DND-41 (cell line): ENCODE measurements at regions not wholly inside any gene's neighbourhood (a gene's known extent, or its start where the extent isn't known, plus 50 kb on each side); places are given as distances from the start of the nearest gene placed in this dataset.

ENCODE experiments used
- ATAC-seq: fragments of 200-7000 bp; cut with Tn5 transposase; 3 replicates; pipeline ENCODE4 v1.9.1; 2021; ENCODE audit warnings: low read depth; ENCODE audit not compliant: insufficient read depth
- DNase-seq: peaks from one replicate; pipeline ENCODE4 v3.0.0-alpha.2; 2020
- H2AFZ ChIP-seq: 2 replicates; pipeline ENCODE4 v1.6.0; 2012; ENCODE audit warnings: low read depth, low read length
- H3K27ac ChIP-seq: 2 replicates; pipeline ENCODE4 v1.5.1; 2012; ENCODE audit warnings: low read length, inconsistent platforms
- H3K27me3 ChIP-seq: fragments of 200-600 bp; sonication (generic); 2 replicates; pipeline ENCODE4 v1.6.0; 2012; ENCODE audit warnings: low read length, mild to moderate bottlenecking, inconsistent platforms; ENCODE audit not compliant: insufficient read depth, poor library complexity
- H3K36me3 ChIP-seq: 2 replicates; pipeline ENCODE4 v1.5.1; 2012; ENCODE audit warnings: low read length, inconsistent platforms; ENCODE audit not compliant: insufficient read depth
- H3K4me1 ChIP-seq: 2 replicates; pipeline ENCODE4 v1.5.1; 2012; ENCODE audit warnings: mild to moderate bottlenecking, low read length; ENCODE audit not compliant: insufficient read depth
- H3K4me2 ChIP-seq: 2 replicates; pipeline ENCODE4 v1.6.0; 2012; ENCODE audit warnings: mild to moderate bottlenecking, moderate library complexity, low read length, inconsistent platforms; ENCODE audit not compliant: insufficient read depth
- H3K4me3 ChIP-seq, 2 experiments: fragments of 200-600 bp in 1 of 2; shearing (Covaris generic) in 1 of 2; 2 replicates each; pipeline ENCODE4 v1.5.1; 2012 to 2016; ENCODE audit warnings: inconsistent platforms in 2 of 2, low read length in 2 of 2, mild to moderate bottlenecking in 2 of 2, low read depth in 1 of 2, moderate library complexity in 1 of 2
- H3K79me2 ChIP-seq: 2 replicates; pipeline ENCODE4 v1.6.0; 2012; ENCODE audit warnings: low read length, inconsistent platforms; ENCODE audit not compliant: insufficient read depth
- H3K9ac ChIP-seq: 2 replicates; pipeline ENCODE4 v1.6.0; 2012; ENCODE audit warnings: low read depth, mild to moderate bottlenecking, inconsistent platforms, low read length, moderate library complexity
- H3K9me3 ChIP-seq: 2 replicates; pipeline ENCODE4 v1.5.1; 2012; ENCODE audit warnings: low read length, moderate library complexity, mild to moderate bottlenecking, inconsistent platforms; ENCODE audit not compliant: insufficient read depth, severe bottlenecking
- H4K20me1 ChIP-seq: 2 replicates; pipeline ENCODE4 v1.6.0; 2012; ENCODE audit warnings: low read length; ENCODE audit not compliant: insufficient read depth
- EZH2 ChIP-seq: IDR thresholded peaks from 3 replicates; pipeline ENCODE4 v1.6.1; 2012; ENCODE audit warnings: borderline replicate concordance, low read depth, mild to moderate bottlenecking, moderate library complexity, low read length, inconsistent platforms; ENCODE audit not compliant: severe bottlenecking
- TF ChIP-seq, protein P1 (sequence below): IDR thresholded peaks from 2 replicates; pipeline ENCODE4 v1.5.1; 2012; ENCODE audit warnings: borderline replicate concordance, low read length, moderate library complexity, mild to moderate bottlenecking; ENCODE audit not compliant: poor library complexity, severe bottlenecking; ENCODE audit errors: extremely low read depth

DNA sequence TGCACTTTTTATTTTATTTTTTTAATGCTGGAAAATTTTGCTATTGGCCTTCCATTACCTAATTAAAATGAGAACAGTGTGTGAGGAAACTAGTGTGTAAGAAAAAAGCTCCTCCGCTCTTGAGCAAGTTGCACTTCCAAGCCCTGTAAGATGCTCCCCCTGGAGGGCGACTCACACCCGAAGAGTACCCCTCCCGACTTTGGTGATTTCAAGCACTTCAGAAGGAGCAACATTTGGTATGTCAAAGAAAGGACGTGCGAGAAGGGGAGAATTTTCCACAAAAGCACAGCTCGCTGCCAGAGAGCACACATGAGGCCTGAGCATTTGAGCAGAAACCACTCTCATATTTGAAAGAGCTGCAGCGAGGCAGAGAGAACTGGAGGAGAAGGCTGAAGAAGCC lies 504.4 kb downstream of the FGF9 start:
- Histone ChIP-seq H3K4me3 (no peak overlapping the region), H3K4me1 (no peaks in the 10 kb centered on the region), H3K4me2 (no peak overlapping the region), H3K79me2 (no peaks in the 10 kb centered on the region), H3K27me3 (no peaks in the 10 kb centered on the region), H3K9ac (no peak overlapping the region), H3K36me3 (no peaks in the 10 kb centered on the region), H3K27ac (no peak overlapping the region), H3K9me3 (no peaks in the 10 kb centered on the region), H2AFZ (no peak overlapping the region), H4K20me1 (no peaks in the 10 kb centered on the region)
- ATAC-seq (no peak), DNase-seq (no peak)
- TF ChIP-seq, protein P1, sequence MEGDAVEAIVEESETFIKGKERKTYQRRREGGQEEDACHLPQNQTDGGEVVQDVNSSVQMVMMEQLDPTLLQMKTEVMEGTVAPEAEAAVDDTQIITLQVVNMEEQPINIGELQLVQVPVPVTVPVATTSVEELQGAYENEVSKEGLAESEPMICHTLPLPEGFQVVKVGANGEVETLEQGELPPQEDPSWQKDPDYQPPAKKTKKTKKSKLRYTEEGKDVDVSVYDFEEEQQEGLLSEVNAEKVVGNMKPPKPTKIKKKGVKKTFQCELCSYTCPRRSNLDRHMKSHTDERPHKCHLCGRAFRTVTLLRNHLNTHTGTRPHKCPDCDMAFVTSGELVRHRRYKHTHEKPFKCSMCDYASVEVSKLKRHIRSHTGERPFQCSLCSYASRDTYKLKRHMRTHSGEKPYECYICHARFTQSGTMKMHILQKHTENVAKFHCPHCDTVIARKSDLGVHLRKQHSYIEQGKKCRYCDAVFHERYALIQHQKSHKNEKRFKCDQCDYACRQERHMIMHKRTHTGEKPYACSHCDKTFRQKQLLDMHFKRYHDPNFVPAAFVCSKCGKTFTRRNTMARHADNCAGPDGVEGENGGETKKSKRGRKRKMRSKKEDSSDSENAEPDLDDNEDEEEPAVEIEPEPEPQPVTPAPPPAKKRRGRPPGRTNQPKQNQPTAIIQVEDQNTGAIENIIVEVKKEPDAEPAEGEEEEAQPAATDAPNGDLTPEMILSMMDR = no peak
- TF ChIP-seq EZH2 = no peak

DNA sequence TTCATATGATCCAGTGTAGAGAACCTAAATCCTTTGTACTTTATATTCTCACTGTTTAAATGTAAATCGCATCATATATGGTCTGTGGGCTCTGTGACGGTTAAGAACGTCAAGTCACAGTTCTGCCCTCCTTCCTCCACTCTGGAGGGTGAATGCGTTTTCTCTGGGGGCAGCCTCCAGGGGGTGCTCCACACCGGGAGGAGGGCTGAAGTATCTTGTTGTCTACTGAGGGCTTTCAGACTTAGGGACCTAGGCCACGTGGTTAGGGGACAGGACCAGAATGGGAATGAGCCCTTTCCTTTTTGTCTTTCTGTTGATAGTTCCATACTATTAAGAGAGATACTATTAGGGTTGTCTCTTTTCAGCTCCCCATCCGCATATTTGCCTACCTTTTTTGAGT lies 504.9 kb downstream of the FGF9 start:
- no peak overlapping the region for H3K9ac ChIP-seq
- no peaks in the 10 kb centered on the region for H3K79me2 ChIP-seq
- no peaks in the 10 kb centered on the region for H3K9me3 ChIP-seq
- no peak overlapping the region for H2AFZ ChIP-seq
- H3K27me3 ChIP-seq = no peaks in the 10 kb centered on the region
- TF ChIP-seq, protein P1 = peak; percentile 13
- no peak for TF ChIP-seq EZH2
- H4K20me1 ChIP-seq = no peaks in the 10 kb centered on the region
- no peaks in the 10 kb centered on the region for H3K36me3 ChIP-seq
- ATAC-seq (no peak), DNase-seq (no peak)
- no peak overlapping the region for H3K4me2 ChIP-seq
- no peaks in the 10 kb centered on the region for H3K4me1 ChIP-seq
- H3K4me3 ChIP-seq = no peak overlapping the region
- no peak overlapping the region for H3K27ac ChIP-seq

DNA sequence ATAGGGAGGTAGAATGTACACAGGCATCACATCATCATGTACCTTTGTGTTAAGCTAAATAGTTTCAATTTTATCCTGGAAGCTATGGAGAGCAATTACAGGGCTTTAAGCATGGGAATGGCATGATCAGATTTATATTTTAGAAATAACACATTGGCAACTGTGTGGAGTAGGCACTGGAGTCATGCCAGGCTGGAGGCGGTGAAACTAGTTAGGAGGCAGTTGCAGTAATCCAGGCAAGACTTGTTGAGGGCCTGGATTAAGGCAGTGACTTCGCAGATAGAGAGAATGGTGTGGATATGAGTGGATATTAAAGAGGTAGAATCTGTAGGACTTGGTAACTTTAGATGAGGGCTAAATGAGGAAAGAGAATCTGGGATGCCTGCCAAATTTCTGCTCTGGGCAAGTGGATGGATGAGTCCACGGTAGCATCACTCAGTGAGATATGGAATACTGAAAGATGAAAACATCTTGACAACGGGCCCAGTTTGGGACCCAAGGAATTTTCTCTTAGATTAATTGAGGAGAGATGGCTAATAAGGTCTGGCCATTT lies 506.2 kb downstream of the FGF9 start:
- ATAC-seq = no peak
- Histone ChIP-seq H3K4me2 (no peak overlapping the region), H3K9ac (no peak overlapping the region), H3K27ac (no peak overlapping the region), H3K79me2 (no peaks in the 10 kb centered on the region), H3K4me1 (no peaks in the 10 kb centered on the region), H2AFZ (no peak overlapping the region), H3K27me3 (no peaks in the 10 kb centered on the region), H4K20me1 (no peaks in the 10 kb centered on the region), H3K36me3 (no peaks in the 10 kb centered on the region), H3K4me3 (no peak overlapping the region), H3K9me3 (no peaks in the 10 kb centered on the region)
- TF ChIP-seq, protein P1 = no peak
- TF ChIP-seq EZH2 = no peak
- no peak for DNase-seq

DNA sequence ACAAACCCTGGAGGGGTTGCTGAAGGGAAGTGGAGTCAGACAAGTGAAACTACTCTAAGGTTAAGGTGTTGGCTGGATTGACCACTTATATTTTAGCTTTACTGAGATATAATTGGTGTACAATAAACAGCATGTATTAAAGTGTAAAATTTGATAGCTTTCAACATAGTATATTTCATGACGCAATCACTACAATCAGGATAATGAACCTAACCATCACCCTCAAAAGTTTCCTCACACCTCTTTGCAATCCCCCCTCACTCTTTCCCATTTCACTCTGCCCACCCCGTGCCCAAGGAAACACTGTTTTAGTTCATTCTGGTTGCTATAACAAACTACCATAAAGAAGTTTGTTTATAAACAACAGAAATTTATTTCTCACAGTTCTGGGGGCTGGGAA lies 508.0 kb downstream of the FGF9 start:
- Histone ChIP-seq H3K4me2 (no peak overlapping the region), H3K9ac (no peak overlapping the region), H3K27me3 (no peaks in the 10 kb centered on the region), H2AFZ (no peak overlapping the region), H3K9me3 (no peaks in the 10 kb centered on the region), H3K36me3 (no peaks in the 10 kb centered on the region), H3K4me3 (no peak overlapping the region), H3K27ac (no peak overlapping the region), H4K20me1 (no peaks in the 10 kb centered on the region), H3K79me2 (no peaks in the 10 kb centered on the region), H3K4me1 (no peaks in the 10 kb centered on the region)
- DNase-seq (no peak), ATAC-seq (no peak)
- TF ChIP-seq, protein P1 = no peak
- no peak for TF ChIP-seq EZH2
